ENCODE measurements at regions not wholly inside any gene's neighbourhood (a gene's known extent, or its start where the extent isn't known, plus 50 kb on each side); places are given as distances from the start of the nearest gene placed in this dataset.

DNA sequence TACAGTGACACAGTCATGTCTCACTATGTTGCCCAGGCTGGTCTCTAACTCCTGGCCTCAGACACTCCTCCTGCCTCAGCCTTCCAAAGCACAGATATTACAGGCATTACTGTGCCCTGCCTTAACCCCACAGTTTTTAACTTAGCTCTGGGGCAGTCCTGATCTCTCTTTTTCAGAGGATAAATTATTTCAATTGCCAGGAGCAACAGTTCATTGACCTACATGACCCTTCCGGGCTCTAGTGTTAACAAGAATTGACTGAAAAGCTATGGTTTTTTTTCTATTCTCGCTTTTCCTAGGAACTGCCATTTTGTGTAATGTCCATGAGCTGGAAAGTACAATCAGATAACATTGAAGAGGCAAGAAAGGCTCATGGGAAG, 92.8 kb downstream of the HNRNPLL start:
- intact Hi-C loops (cut with micrococcal nuclease), result loop anchor here (2.0 kb wide), 1 partner anchor 527 kb away; no protein-coding TSS in a partner anchor

DNA sequence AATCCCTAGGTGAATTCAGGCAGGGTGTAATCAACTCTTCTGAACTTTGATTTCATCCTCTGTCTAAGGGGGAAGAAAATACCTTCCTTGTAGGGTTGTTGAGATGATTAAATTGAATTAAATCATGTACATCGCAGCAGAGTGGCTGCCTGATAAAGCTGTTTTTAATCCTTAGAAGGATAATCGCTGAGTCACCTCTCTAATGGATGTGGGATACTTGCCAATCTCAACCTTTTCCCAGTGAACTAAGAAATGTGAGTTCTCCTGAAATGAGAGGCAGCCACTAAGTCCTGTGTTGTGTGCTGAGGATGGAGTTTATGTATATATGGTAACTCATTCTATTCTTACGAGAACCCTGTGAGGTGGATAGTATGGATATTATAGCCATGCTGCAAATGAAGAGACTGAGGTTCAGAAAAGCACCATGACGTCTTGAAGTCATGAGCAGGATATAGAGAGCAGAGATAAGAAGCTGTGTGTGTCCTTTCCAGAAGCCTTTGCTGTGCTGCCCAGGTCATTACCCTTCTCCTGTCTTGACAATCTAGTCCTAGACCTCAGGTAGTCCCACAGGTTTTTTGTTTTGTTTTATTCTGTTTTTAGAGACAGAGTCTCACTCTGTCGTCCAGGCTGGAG, 93.3 kb downstream of the HNRNPLL start:
- intact Hi-C loops (cut with micrococcal nuclease), result loop anchor here (2.0 kb wide), 1 partner anchor 527 kb away; no protein-coding TSS in a partner anchor

DNA sequence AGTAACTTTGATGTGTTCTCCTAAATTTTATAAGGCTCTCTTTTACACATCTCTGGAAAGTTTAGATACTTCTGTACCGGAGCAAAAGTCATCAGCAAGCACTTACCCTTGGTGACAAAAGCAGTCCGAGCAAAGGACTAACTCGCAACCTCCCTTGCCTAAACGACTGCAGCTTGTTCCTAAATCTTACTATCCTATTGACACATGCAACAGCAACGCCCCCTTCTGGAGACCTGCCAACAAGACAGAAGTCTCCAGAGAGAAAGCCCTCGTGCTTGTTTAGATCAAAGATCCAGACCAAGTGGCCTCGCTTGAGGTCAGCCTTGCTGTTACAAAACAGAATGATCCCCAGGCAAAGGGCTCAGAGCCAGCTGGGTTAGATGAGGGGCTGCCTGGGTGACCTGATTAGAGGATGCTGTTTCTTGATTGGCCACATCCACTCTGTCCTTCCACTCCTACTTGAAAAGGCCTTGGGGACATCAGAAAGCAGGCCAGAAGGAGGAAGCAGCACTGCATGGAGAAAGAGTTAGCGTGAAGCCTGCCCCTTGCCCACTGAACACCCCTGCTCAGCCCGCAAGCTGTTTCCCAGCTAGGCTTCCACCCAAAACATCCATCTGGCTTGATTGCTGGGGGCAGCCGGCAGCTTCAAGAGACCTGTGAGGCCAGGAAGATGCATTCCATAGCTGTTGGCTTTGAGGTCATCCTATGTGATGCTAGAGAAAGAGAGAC, 94.3 kb downstream of the HNRNPLL start:
- intact Hi-C loops (cut with micrococcal nuclease), result loop anchor here (1.0 to 2.0 kb wide), 3 partner anchors 132 to 526 kb away; no protein-coding TSS in a partner anchor

DNA sequence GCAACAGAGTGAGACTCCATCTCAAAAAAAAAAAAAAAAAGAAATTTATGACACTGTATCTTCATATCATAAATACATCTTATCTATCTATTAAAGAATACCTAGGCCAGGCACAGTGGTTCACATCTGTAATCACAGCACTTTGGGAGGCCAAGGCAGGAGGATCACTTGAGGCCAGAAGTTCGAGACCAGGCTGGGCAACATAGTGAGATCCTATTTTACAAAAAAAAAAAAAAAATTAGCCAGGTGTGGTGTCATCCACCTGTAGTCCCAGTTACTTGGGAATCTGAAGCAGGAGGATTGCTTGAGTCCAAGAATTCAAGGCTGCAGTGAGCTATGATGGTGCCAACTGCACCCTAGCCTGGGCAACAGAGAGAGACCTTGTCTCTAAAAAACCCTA, 95.0 kb downstream of the HNRNPLL start:
- intact Hi-C loops (cut with micrococcal nuclease), result loop anchor here (1.0 to 2.0 kb wide), 3 partner anchors 131 to 525 kb away; no protein-coding TSS in a partner anchor

DNA sequence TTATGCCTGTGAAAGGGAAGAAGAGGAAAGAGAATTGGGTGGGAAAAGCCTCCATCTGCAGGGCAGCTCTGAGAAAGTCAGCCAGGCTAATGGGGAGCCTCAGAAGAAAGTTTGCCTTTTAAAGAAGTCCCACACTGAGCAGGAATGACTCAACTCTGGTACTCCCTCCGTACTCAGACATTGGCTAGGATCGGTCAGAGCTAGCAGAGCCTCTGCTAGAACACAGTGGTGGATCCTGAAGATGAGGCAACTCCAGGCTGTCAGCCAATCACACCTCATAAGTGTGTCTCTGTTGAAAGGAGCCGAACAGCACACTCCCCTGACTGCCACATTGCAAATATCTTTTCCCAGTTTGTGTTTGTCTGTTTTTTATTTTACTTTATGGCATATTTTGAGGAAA, 96.9 kb downstream of the HNRNPLL start:
- intact Hi-C loops (cut with micrococcal nuclease), result no loop called here

DNA sequence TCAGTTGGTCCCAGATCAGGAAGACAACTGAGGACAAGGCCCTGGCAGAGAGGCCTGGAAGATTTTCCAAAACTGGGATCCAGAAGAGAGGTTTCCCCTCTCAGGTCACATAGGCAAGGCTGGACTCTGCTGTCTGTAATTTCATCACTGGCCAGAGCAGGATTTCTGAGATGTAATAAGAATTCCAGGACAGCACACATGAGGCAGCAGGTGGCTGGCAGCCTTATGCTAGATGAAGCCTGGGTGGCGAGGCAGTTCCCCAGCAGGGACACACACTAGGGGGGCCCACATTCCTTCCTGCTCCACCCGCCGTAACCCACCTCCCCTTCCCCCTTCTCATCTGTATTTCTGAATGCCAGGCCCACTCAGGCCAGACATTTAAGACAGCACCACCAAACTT, 98.6 kb downstream of the HNRNPLL start:
- intact Hi-C loops (cut with micrococcal nuclease), result no loop called here

DNA sequence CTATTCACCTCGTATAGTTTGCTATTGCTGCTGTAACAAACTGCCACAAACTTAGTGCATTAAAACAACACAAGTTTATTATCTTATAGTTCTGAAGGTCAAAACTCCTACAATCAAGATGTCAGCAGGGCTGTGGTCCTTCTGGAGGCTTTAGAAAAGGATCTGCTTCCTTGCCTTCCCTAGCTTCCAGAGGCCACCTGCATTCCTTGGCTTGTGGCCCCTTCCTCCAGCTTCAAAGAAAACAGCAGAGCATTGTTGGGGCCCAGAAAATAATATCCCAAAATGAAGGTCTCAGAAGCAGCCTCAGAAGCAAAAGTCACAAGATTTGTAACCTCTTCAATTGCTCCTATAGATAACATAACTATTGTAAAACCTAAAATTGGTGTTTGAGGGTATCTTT, 100.6 kb downstream of the HNRNPLL start:
- intact Hi-C loops (cut with micrococcal nuclease), result no loop called here

DNA sequence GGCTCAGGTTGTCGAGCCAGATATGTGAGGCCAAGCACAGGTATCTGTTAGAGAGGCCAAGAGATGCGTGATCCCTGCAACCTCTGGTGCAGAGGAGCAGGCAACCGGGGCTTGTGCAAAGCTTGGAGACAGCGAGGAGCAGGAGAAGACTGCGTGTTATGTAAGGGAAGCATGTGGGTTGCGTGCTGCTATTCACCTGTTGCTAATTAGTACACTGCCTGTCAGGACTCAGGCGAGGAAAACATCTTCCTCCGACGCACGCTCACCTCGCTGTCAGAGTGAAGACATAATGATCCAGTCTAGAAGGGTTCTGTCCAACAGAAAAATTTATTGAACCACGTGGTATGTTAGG, 102.5 kb downstream of the HNRNPLL start:
- intact Hi-C loops (cut with micrococcal nuclease), result no loop called here

DNA sequence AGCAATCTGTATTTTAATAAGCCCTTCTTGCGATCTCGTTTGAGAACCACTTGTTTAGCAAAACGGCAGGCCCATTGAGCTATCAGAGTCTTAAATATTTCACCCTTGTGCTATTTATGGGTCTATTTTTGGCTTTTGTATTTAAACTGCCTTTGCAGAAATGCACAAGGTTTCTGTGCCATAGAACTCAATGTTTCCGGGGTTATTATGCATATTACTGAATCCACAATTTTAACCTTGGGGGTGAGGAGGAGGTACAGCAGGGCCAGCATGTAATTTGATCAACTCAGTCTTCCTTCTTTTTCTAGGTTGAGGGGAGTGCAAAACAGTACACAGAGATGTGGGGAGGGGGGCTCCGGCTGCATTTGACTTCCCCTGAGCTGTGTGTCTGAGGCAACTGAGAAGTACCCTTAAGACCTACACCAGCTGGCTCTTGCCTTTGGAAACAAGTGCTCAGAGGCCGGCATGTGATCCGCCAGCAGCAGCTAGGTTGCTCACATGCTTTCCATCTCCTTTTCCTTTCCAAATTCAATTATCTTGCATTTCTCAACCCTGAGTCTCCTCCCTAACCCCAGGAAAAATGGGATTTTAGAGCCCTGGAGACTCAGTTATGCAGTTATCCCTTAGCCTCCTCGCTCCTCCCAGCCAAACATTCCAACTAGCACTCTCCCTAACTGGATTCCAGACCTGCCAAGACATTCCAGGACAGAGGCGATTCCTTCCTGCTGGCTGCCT, 103.0 kb downstream of the HNRNPLL start:
- intact Hi-C loops (cut with micrococcal nuclease), result no loop called here

DNA sequence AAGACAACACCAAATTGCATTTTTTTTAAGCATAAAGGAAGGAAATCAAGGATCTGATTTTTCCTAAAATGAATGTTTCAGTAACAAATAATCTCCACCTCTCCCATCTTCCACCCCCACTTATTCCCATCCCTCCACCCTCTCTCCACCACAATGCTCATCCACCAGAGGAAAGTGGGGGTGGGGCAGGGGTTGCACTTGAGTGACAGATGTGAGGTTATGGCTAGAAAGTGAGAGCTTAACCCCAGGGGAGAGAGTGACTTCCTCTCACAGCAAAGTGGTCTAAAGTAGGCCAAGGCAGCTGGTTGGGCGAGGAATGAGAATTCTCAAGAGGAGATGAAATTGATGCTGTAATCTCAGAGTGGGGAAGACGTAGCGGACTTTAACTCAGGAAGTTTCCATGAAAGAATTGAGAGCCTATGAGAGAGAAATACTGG, 104.7 kb downstream of the HNRNPLL start:
- intact Hi-C loops (cut with micrococcal nuclease), result no loop called here

DNA sequence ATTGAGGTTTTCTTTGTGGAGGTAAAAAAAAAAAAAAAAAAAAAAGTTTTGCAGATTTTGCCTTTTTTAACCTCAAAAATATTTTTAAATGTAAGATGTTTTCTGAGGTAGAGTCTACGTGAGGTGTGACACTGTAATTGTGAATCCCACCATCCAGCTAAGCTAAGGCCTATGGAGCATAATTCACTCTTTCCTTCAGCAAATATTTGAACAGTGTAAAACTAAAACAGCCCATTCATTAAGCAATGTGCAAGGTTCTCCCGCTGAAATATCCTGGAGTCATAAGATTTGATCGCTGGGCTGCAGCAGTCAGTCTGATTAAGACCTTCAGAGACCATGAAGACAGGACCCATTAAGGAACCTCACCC, 105.1 kb downstream of the HNRNPLL start:
- intact Hi-C loops (cut with micrococcal nuclease), result no loop called here

DNA sequence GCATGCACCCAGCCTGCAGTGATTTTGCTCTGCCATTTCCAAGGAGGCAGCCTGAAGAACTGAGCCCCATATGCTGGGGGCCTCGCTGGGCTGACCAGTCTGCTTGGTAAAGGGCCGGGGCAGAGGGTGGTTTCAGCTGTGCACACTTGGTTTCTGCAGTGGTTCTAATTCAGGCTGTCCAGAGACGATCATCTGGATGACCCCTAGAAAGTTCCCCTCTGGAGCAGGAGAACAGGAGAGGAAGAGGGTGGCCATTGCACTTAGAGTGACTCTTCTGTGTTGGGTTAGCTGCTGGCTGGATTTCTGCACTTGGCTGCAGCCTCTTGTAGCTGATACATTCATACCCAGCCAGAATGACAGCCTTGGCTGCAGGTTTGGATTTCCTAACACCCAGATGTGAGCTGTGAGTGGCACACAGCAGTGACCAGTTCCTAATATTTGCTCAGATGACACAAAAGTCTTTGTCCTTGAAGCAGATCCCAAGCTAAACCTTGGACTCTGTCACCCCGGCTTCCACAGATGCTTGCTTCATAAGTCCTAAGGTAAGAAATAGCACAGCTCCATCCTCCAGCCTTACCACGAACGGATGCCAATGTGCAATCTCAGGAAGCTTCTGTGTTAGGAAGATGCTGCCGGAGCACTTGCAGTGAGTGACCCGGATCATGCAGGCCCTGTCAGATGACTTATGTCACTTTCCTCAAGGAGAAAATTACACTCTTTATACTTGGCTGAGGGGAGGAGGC, 105.6 kb downstream of the HNRNPLL start:
- intact Hi-C loops (cut with micrococcal nuclease), result no loop called here

DNA sequence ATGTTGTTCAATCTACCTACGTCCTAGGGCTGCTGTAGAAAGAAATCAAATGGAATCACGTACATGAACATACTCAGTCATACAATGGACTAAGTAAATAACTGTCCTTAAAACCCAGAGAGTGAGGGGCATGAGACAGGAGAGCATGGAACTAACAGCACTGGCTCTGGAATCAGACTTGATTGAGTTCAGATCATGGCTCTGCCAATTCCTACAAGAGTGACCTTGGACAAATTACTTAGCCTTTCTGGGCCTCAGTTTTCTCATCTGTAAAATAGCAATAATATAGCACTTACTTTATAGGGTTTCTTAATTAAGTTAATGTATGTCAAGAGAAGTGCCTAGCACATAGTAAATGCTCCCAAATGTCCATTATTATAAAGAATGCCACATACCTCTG, 106.8 kb downstream of the HNRNPLL start:
- intact Hi-C loops (cut with micrococcal nuclease), result no loop called here

DNA sequence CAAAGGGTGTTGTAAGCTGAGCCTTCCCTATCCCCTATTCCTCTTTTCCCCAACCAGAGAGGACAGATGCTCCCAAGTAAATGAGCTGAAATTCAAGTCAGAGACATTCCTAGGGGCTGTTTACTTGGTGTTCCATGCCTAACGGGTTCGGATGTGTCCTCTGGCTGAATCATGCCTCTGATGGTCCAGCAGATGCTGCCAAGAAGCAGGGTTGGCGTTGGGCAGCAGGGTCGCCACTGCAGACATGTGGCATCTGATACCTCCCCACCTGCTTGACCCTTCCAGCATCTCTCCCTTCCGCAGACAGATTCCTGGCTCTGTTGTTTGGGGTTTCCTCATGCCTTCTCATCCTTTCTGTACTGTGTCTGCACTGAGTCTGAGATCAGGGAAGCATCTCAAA, 108.3 kb downstream of the HNRNPLL start:
- intact Hi-C loops (cut with micrococcal nuclease), result no loop called here

DNA sequence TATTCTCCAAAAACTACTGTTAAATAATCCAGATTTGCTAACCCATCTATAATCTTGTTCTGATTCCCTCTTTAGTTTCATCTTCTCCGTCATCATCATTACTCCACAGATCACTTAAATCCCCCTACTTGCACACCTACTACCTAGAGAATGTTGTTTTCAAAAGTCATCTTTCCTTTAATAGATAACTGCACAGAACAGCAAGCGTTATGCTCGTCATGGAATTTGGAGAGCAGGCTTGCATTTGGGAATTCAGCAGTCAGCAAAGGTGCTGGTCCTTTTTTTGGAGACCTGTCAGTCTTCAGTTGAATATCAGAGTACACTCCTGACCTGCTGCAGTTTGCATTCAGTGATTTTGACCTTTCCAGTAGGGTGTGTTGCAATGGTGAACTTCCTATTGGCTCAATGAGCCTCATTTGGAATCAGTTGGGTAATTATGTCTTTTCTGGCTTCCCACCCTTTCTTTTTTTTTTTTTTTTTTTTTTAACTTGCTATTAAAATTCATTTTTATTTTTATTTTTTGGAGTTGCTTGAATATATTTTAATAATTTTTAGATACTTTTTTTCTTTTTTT, 110.6 kb downstream of the HNRNPLL start:
- intact Hi-C loops (cut with micrococcal nuclease), result no loop called here

DNA sequence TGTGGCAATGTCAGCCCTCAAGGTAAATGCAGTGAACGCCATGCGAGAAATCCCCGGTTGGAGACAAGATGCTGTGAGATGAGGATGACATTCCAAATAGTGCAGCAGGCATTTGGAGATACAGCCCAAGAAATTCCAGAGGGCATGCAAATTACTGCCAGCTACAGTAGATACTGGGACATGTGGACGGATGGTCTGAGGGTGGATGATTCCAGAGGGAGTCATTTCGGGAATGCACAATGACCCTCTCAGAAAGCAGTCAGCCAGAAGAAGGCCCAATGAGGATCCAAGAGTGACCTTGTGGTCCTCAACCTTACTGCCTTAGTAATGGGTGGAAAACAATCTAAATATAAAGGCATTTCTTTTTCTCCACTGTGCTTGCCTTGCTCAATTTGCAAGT, 111.3 kb downstream of the HNRNPLL start:
- intact Hi-C loops (cut with micrococcal nuclease), result no loop called here

DNA sequence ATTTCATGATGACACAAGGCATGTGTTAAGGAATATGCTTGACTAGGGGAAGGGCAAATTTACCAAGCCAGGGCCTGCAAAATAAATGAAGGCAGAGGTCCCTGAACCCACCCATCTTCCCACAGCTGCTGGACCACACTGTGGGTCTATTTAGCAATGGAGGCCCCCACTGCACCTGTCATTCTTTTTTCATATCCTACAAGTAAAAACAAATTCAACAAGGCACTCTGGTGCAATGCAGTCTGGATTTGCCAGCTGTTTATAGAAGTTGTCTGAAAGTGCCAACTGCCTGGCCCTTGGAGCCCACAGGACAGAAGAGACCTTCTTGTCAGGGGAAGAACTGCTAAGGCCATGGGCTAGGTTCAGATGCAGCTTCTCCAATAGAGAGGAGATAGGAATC, 112.8 kb upstream of the ATL2 start:
- intact Hi-C loops (cut with micrococcal nuclease), result no loop called here

DNA sequence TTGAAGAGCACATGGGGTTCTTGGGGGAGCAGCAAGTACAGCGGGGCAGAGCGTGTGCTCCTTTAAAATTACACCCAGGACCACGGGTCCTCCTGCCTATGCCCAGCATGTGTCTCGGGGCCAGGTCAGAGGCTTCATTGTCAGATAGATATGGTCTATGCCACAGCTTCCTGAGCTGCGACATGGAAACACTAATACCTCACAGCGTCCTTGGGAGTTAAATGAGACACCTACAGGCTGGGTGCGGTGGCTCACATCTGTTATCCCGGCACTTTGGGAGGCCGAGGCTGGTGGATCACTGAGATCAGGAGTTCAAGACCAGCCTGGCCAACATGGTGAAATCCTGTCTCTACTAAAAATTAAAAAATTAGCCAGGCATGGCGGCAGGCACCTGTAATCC, 110.8 kb upstream of the ATL2 start:
- intact Hi-C loops (cut with micrococcal nuclease), result no loop called here

DNA sequence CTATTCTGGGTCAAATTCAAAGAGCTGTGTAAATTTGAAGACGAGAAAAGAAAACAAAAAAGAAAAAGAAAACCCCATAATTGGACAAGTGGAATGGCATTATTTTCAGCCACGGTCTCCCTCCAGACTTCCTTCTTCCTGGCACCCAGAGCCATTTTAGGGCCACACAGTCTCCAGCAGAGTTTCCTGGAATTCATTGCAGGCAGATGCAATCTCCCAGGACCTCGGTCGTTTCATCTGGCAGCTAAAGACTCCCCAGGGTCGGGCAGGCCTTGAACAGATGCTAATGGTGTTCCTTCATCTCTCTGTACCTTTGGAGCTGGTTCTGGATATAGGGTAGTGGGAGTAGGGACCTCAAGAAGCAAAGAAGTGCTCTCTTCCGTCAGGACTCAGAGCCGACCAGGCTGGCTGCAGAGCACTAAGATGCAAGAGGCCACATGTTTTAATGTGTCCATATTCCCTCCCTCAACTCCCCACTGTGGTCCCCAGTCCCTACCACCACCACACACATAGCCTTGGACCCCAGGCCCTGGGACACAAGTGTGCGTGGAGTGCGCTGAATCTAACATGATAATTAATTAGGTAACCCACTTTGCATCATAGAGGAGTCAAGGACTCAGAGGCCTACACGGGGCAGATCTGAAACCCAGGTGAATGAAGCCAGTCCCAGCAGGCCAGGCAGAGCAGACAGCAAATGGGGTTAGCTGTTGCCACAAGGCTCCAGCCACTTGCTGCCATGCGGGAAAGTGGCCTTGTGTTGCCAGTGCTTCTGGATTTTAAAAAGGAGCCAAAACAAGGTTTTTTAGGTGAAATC, 109.3 kb upstream of the ATL2 start:
- intact Hi-C loops (cut with micrococcal nuclease), result no loop called here

DNA sequence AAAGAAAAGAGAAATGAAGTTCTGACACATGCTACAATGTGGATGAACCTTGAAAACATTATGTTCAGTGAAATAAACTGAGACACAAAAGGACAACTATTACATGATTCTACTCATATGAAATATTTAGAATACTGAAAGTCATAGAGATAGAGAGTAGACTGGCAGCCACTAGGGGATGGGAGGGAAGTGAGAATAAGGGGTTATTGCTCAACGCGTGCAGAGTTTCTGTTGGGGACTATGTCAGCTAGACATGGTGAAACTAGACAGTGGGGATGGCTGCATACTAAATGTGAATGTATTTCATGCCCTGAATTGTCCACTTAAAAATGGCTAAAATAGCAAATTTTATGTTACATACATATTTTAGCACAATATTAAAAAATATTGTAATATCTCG, 108.7 kb upstream of the ATL2 start:
- intact Hi-C loops (cut with micrococcal nuclease), result no loop called here

DNA sequence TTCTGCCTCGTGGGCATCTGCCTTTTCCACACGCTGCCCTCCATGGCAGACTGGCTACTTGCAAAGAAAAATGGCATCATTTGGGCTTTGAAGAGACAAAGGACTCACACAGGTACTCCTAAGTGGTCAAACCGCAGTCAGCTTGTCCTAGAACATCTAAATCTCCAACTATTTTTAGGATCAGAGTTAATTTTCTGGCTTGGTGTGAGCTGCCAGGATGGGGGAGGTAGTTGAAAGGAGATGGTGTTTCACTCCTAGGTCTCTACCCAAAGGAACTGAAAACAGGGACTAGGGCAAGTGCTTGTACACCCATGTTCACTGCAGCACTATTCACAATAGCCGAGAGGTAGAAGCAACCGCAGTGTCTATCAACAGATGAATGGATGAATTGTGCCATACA, 107.9 kb upstream of the ATL2 start:
- intact Hi-C loops (cut with micrococcal nuclease), result no loop called here
